ENCODE measurements at regions not wholly inside any gene's neighbourhood (a gene's known extent, or its start where the extent isn't known, plus 50 kb on each side); places are given as distances from the start of the nearest gene placed in this dataset.

GRCh38 chr13:20331949-20332348, 99.8 kb upstream of the GJB6 start:
- no peaks in the 10 kb centered on the region for H3K27me3 ChIP-seq
- H3K4me3 ChIP-seq: no peak overlapping the region
- ATAC-seq (no peak), DNase-seq (no peak)
- intact Hi-C loops (cut with DNase I): no loop called here
- peaks cover 0 to 3% of the 10 kb centered on the region in 2 donors for H3K9me3 ChIP-seq
- peaks cover 0 to 10% of the 10 kb centered on the region in 2 donors for H3K4me1 ChIP-seq
- TF ChIP-seq CTCF (IDR thresholded peaks at IDR 0.05): no peak
- H3K36me3 ChIP-seq: no peaks in the 10 kb centered on the region
- H3K27ac ChIP-seq: no peak overlapping the region

- Histone ChIP-seq H3K27ac (no peak overlapping the region), H3K27me3 (no peaks in the 10 kb centered on the region), H3K9me3 (peaks cover 0 to 3% of the 10 kb centered on the region in 2 donors), H3K4me1 (peaks cover 0 to 10% of the 10 kb centered on the region in 2 donors), H3K36me3 (no peaks in the 10 kb centered on the region), H3K4me3 (no peak overlapping the region)
- no peak for ATAC-seq
- no peak for DNase-seq
- intact Hi-C loops (cut with DNase I): no loop called here
- TF ChIP-seq CTCF (IDR thresholded peaks at IDR 0.05): no peak
These were observed 99.3 kb upstream of the GJB6 start for GRCh38 chr13:20331419-20331818.

- TF ChIP-seq CTCF (IDR thresholded peaks at IDR 0.05): no peak
- Histone ChIP-seq H3K27ac (no peak overlapping the region), H3K36me3 (no peaks in the 10 kb centered on the region), H3K4me1 (no peaks in the 10 kb centered on the region), H3K27me3 (no peaks in the 10 kb centered on the region), H3K4me3 (no peak overlapping the region), H3K9me3 (peaks cover 0 to 17% of the 10 kb centered on the region in 2 donors)
- ATAC-seq (no peak), DNase-seq (no peak)
- intact Hi-C loops (cut with DNase I): no loop called here
These were observed 94.7 kb upstream of the GJB6 start for GRCh38 chr13:20326809-20327208.

- no peak overlapping the region for H3K4me3 ChIP-seq
- ATAC-seq: no peak
- no peak for DNase-seq
- H3K27ac ChIP-seq: no peak overlapping the region
- H3K9me3 ChIP-seq: peaks cover 0 to 17% of the 10 kb centered on the region in 2 donors
- no peaks in the 10 kb centered on the region for H3K36me3 ChIP-seq
- no peak for TF ChIP-seq CTCF (IDR thresholded peaks at IDR 0.05)
- no peaks in the 10 kb centered on the region for H3K27me3 ChIP-seq
- intact Hi-C loops (cut with DNase I): no loop called here
- H3K4me1 ChIP-seq: no peaks in the 10 kb centered on the region
These were observed 94.2 kb upstream of the GJB6 start for GRCh38 chr13:20326276-20326675.

GRCh38 chr13:20320885-20321284, 88.8 kb upstream of the GJB6 start:
- peaks cover 0 to 12% of the 10 kb centered on the region in 2 donors for H3K9me3 ChIP-seq
- no peak overlapping the region for H3K27ac ChIP-seq
- no peak overlapping the region for H3K4me3 ChIP-seq
- ATAC-seq: no peak
- no peak for TF ChIP-seq CTCF (IDR thresholded peaks at IDR 0.05)
- no peaks in the 10 kb centered on the region for H3K36me3 ChIP-seq
- no peaks in the 10 kb centered on the region for H3K4me1 ChIP-seq
- DNase-seq: no peak
- no peaks in the 10 kb centered on the region for H3K27me3 ChIP-seq
- intact Hi-C loops (cut with DNase I): no loop called here
